ENCODE measurements at regions not wholly inside any gene's neighbourhood (a gene's known extent, or its start where the extent isn't known, plus 50 kb on each side); places are given as distances from the start of the nearest gene placed in this dataset.
"Not testable (repeated sequence)": the region's sequence is repeated elsewhere in the genome, so short reads cannot be mapped to it uniquely, and the experiment has no call there.

GRCh38 chr5:79886925-79887655 is 104.0 kb downstream of the MTX3 start:
- Histone ChIP-seq H3K79me2 (ENCODE audit: control insufficient read depth, insufficient read depth, low read length, poor library complexity) (no peaks in the 10 kb centered on the region), H3K27me3 (ENCODE audit: insufficient read depth, low read length) (no peaks in the 10 kb centered on the region), H3K4me2 (ENCODE audit: low read length) (no peak overlapping the region), H2BK5ac (ENCODE audit: low read depth, low read length, poor library complexity) (no peak overlapping the region), H4K12ac (ENCODE audit: low read depth, low read length) (no peak overlapping the region), H3K79me1 (ENCODE audit: low read length) (no peaks in the 10 kb centered on the region), H2AFZ (ENCODE audit: insufficient read depth, low read length, poor library complexity) (no peak overlapping the region), H3K23ac (ENCODE audit: low read length) (no peak overlapping the region), H2BK12ac (ENCODE audit: low read length) (no peak overlapping the region), H4K91ac (ENCODE audit: low read depth, low read length) (no peak overlapping the region), H4K8ac (ENCODE audit: low read depth, low read length) (no peak overlapping the region), H3K4me3 (ENCODE audit: low read depth, low read length) (no peak overlapping the region), H3K36me3 (ENCODE audit: control insufficient read depth in 1 of 2, insufficient read depth in 2 of 2, low read length in 2 of 2) (no peaks in the 10 kb centered on the region), H3K9ac (ENCODE audit: low read length) (no peak overlapping the region), H2BK120ac (ENCODE audit: insufficient read depth, low read length, poor library complexity) (no peak overlapping the region), H3K14ac (ENCODE audit: low read length) (no peak overlapping the region), H3K4me1 (ENCODE audit: control insufficient read depth in 1 of 2, insufficient read depth in 2 of 2, low read length in 2 of 2) (no peaks in the 10 kb centered on the region), H3K9me3 (ENCODE audit: insufficient read depth, low read depth, low read length) (no peaks in the 10 kb centered on the region), H3K27ac (ENCODE audit: low read depth, low read length) (no peak overlapping the region), H3K4ac (ENCODE audit: low read depth, low read length) (no peak overlapping the region), H3K18ac (ENCODE audit: low read length) (no peak overlapping the region), H2AK5ac (ENCODE audit: low read length) (no peak overlapping the region)
- no peak for DNase-seq
- no CpG with 5 or more reads among the region's 10 CpGs for WGBS (ENCODE audit: extremely low coverage, insufficient coverage, insufficient read length)

- H2AK5ac ChIP-seq (ENCODE audit: low read length) = no peak overlapping the region
- H3K4ac ChIP-seq (ENCODE audit: low read depth, low read length) = no peak overlapping the region
- no peaks in the 10 kb centered on the region for H3K36me3 ChIP-seq (ENCODE audit: control insufficient read depth in 1 of 2, insufficient read depth in 2 of 2, low read length in 2 of 2)
- H2AFZ ChIP-seq (ENCODE audit: insufficient read depth, low read length, poor library complexity) = no peak overlapping the region
- no peak overlapping the region for H3K9ac ChIP-seq (ENCODE audit: low read length)
- no peaks in the 10 kb centered on the region for H3K27me3 ChIP-seq (ENCODE audit: insufficient read depth, low read length)
- no peaks in the 10 kb centered on the region for H3K4me1 ChIP-seq (ENCODE audit: control insufficient read depth in 1 of 2, insufficient read depth in 2 of 2, low read length in 2 of 2)
- H3K4me3 ChIP-seq (ENCODE audit: low read depth, low read length) = no peak overlapping the region
- H3K27ac ChIP-seq (ENCODE audit: low read depth, low read length) = no peak overlapping the region
- no peak overlapping the region for H4K8ac ChIP-seq (ENCODE audit: low read depth, low read length)
- no peak overlapping the region for H2BK120ac ChIP-seq (ENCODE audit: insufficient read depth, low read length, poor library complexity)
- H4K12ac ChIP-seq (ENCODE audit: low read depth, low read length) = no peak overlapping the region
- H3K4me2 ChIP-seq (ENCODE audit: low read length) = no peak overlapping the region
- H4K91ac ChIP-seq (ENCODE audit: low read depth, low read length) = no peak overlapping the region
- WGBS (ENCODE audit: extremely low coverage, insufficient coverage, insufficient read length) = no CpG with 5 or more reads among the region's 5 CpGs
- H2BK12ac ChIP-seq (ENCODE audit: low read length) = no peak overlapping the region
- no peak overlapping the region for H2BK5ac ChIP-seq (ENCODE audit: low read depth, low read length, poor library complexity)
- H3K18ac ChIP-seq (ENCODE audit: low read length) = no peak overlapping the region
- no peak for DNase-seq
- H3K23ac ChIP-seq (ENCODE audit: low read length) = no peak overlapping the region
- no peak overlapping the region for H3K14ac ChIP-seq (ENCODE audit: low read length)
- no peaks in the 10 kb centered on the region for H3K9me3 ChIP-seq (ENCODE audit: insufficient read depth, low read depth, low read length)
- no peaks in the 10 kb centered on the region for H3K79me2 ChIP-seq (ENCODE audit: control insufficient read depth, insufficient read depth, low read length, poor library complexity)
- H3K79me1 ChIP-seq (ENCODE audit: low read length) = no peaks in the 10 kb centered on the region
Observed at GRCh38 chr5:79886456-79886855, 104.6 kb downstream of the MTX3 start.

- not testable (repeated sequence) for H4K12ac ChIP-seq (ENCODE audit: low read depth, low read length); H3K9ac ChIP-seq (ENCODE audit: low read length); H3K23ac ChIP-seq (ENCODE audit: low read length); H4K8ac ChIP-seq (ENCODE audit: low read depth, low read length); H2AFZ ChIP-seq (ENCODE audit: insufficient read depth, low read length, poor library complexity); H3K18ac ChIP-seq (ENCODE audit: low read length); H3K4me2 ChIP-seq (ENCODE audit: low read length); H3K36me3 ChIP-seq (ENCODE audit: control insufficient read depth in 1 of 2, insufficient read depth in 2 of 2, low read length in 2 of 2); H3K4me3 ChIP-seq (ENCODE audit: low read depth, low read length); DNase-seq; H3K9me3 ChIP-seq (ENCODE audit: insufficient read depth, low read depth, low read length); H2BK12ac ChIP-seq (ENCODE audit: low read length); H3K4ac ChIP-seq (ENCODE audit: low read depth, low read length); H3K79me2 ChIP-seq (ENCODE audit: control insufficient read depth, insufficient read depth, low read length, poor library complexity); H2BK120ac ChIP-seq (ENCODE audit: insufficient read depth, low read length, poor library complexity); H3K27me3 ChIP-seq (ENCODE audit: insufficient read depth, low read length); H2AK5ac ChIP-seq (ENCODE audit: low read length); H3K4me1 ChIP-seq (ENCODE audit: control insufficient read depth in 1 of 2, insufficient read depth in 2 of 2, low read length in 2 of 2); H3K79me1 ChIP-seq (ENCODE audit: low read length); H2BK5ac ChIP-seq (ENCODE audit: low read depth, low read length, poor library complexity); H3K27ac ChIP-seq (ENCODE audit: low read depth, low read length); H4K91ac ChIP-seq (ENCODE audit: low read depth, low read length); H3K14ac ChIP-seq (ENCODE audit: low read length)
- WGBS (ENCODE audit: extremely low coverage, insufficient coverage, insufficient read length) = no CpG with 5 or more reads among the region's 1 CpG
Observed at GRCh38 chr5:79879880-79880279, 111.2 kb downstream of the MTX3 start.

- H3K14ac ChIP-seq (ENCODE audit: low read length) = no peak overlapping the region
- WGBS (ENCODE audit: extremely low coverage, insufficient coverage, insufficient read length) = no CpG with 5 or more reads among the region's 5 CpGs
- H2AK5ac ChIP-seq (ENCODE audit: low read length) = no peak overlapping the region
- H4K8ac ChIP-seq (ENCODE audit: low read depth, low read length) = no peak overlapping the region
- no peak overlapping the region for H3K18ac ChIP-seq (ENCODE audit: low read length)
- H3K23ac ChIP-seq (ENCODE audit: low read length) = no peak overlapping the region
- no peak overlapping the region for H2BK5ac ChIP-seq (ENCODE audit: low read depth, low read length, poor library complexity)
- H3K4ac ChIP-seq (ENCODE audit: low read depth, low read length) = no peak overlapping the region
- H3K4me2 ChIP-seq (ENCODE audit: low read length) = no peak overlapping the region
- H4K12ac ChIP-seq (ENCODE audit: low read depth, low read length) = no peak overlapping the region
- H3K4me1 ChIP-seq (ENCODE audit: control insufficient read depth in 1 of 2, insufficient read depth in 2 of 2, low read length in 2 of 2) = peaks cover 0 to 3% of the 10 kb centered on the region in 2 experiments
- H4K91ac ChIP-seq (ENCODE audit: low read depth, low read length) = no peak overlapping the region
- H3K79me2 ChIP-seq (ENCODE audit: control insufficient read depth, insufficient read depth, low read length, poor library complexity) = no peaks in the 10 kb centered on the region
- H3K79me1 ChIP-seq (ENCODE audit: low read length) = no peaks in the 10 kb centered on the region
- H3K27me3 ChIP-seq (ENCODE audit: insufficient read depth, low read length) = no peaks in the 10 kb centered on the region
- no peak overlapping the region for H2AFZ ChIP-seq (ENCODE audit: insufficient read depth, low read length, poor library complexity)
- H3K27ac ChIP-seq (ENCODE audit: low read depth, low read length) = no peak overlapping the region
- no peaks in the 10 kb centered on the region for H3K9me3 ChIP-seq (ENCODE audit: insufficient read depth, low read depth, low read length)
- no peak overlapping the region for H2BK120ac ChIP-seq (ENCODE audit: insufficient read depth, low read length, poor library complexity)
- no peak overlapping the region for H3K4me3 ChIP-seq (ENCODE audit: low read depth, low read length)
- H2BK12ac ChIP-seq (ENCODE audit: low read length) = no peak overlapping the region
- peak in 1 of 2 donors; percentile 37 for DNase-seq
- no peak overlapping the region for H3K9ac ChIP-seq (ENCODE audit: low read length)
- H3K36me3 ChIP-seq (ENCODE audit: control insufficient read depth in 1 of 2, insufficient read depth in 2 of 2, low read length in 2 of 2) = no peaks in the 10 kb centered on the region
Observed at GRCh38 chr5:79878721-79879336, 112.2 kb downstream of the MTX3 start.
